Panc1 (cell line): ENCODE measurements at regions not wholly inside any gene's neighbourhood (a gene's known extent, or its start where the extent isn't known, plus 50 kb on each side); places are given as distances from the start of the nearest gene placed in this dataset.

Source experiments
- ATAC-seq: fragments of 200-7000 bp; cut with Tn5 transposase; 2 replicates; pipeline ENCODE4 v1.9.1; 2020; ENCODE audit warnings: mild to moderate bottlenecking, moderate library complexity
- BruUV-seq: library from RNA; stranded (reverse); fragments of 400-500 nt; replicated peaks from 2 replicates; lab custom pipeline; 2021; lab: Mats Ljungman, UMichigan
- CTCF ChIA-PET: fragments of 300-600 bp; sonication (Branson Sonifier 250); formaldehyde crosslinking; loops from one replicate; lab custom pipeline; 2022; ENCODE audit warnings: antibody characterized with exemption; lab: Charles Lee
- POLR2A ChIA-PET: fragments of 300-600 bp; sonication (Branson Sonifier 250); formaldehyde crosslinking; loops from one replicate; lab custom pipeline; 2022; ENCODE audit warnings: antibody characterized with exemption; lab: Charles Lee
- DNase-seq: peaks from one replicate; pipeline ENCODE4 v3.0.0-alpha.2; 2010; ENCODE audit warnings: low read depth, low spot score
- H3K27ac ChIP-seq: 2 replicates; pipeline ENCODE4 v1.5.1; 2011; ENCODE audit warnings: mild to moderate bottlenecking, low read length, inconsistent platforms
- H3K27me3 ChIP-seq: fragments of 200-500 bp; sonication (Bioruptor generic); 2 replicates; pipeline ENCODE4 v1.6.0; 2014; ENCODE audit warnings: low read length, inconsistent platforms; ENCODE audit not compliant: control insufficient read depth, insufficient read depth
- H3K36me3 ChIP-seq: fragments of 200-500 bp; sonication (Bioruptor generic); 2 replicates; pipeline ENCODE4 v1.5.1; 2014; ENCODE audit warnings: inconsistent platforms, mild to moderate bottlenecking, low read length, moderate library complexity; ENCODE audit not compliant: control insufficient read depth, insufficient read depth
- H3K4me1 ChIP-seq: 2 replicates; pipeline ENCODE4 v1.5.1; 2011; ENCODE audit warnings: inconsistent platforms, mild to moderate bottlenecking, low read length, moderate library complexity; ENCODE audit not compliant: control insufficient read depth, insufficient read depth
- H3K4me3 ChIP-seq, 2 experiments: 2 replicates each; pipeline ENCODE4 v1.5.1; 2011 to 2012; ENCODE audit warnings: low read depth in 2 of 2, low read length in 2 of 2, mild to moderate bottlenecking in 2 of 2, inconsistent platforms in 1 of 2, moderate library complexity in 1 of 2
- H3K9me3 ChIP-seq: fragments of 200-500 bp; sonication (Bioruptor generic); 2 replicates; pipeline ENCODE4 v1.5.1; 2014; ENCODE audit warnings: low read depth, mild to moderate bottlenecking, inconsistent platforms, low read length, moderate library complexity; ENCODE audit not compliant: control insufficient read depth, insufficient read depth
- POLR2AphosphoS5 ChIP-seq: IDR thresholded peaks from 2 replicates; pipeline ENCODE4 v1.6.1; 2012; ENCODE audit warnings: mild to moderate bottlenecking, low read depth, low read length, moderate library complexity
- REST ChIP-seq, 2 experiments: IDR thresholded peaks; 2 replicates each; pipeline ENCODE4 v1.6.1; 2011 to 2012; ENCODE audit warnings: low read depth in 2 of 2, control low read depth in 1 of 2, low read length in 1 of 2, mild to moderate bottlenecking in 1 of 2, moderate library complexity in 1 of 2; ENCODE audit not compliant: insufficient read depth in 1 of 2
- SIN3A ChIP-seq: IDR thresholded peaks from 2 replicates; pipeline ENCODE4 v1.6.1; 2012; ENCODE audit warnings: low read depth, mild to moderate bottlenecking, low read length, moderate library complexity, borderline replicate concordance; ENCODE audit not compliant: insufficient read depth
- TCF7L2 ChIP-seq: IDR thresholded peaks from 2 replicates; pipeline ENCODE4 v1.6.1; 2011; ENCODE audit warnings: mild to moderate bottlenecking, low read depth, low read length, inconsistent platforms
- in situ Hi-C: cut with HindIII; loops from 2 replicates; pipeline ENCODE4 v1.10.0; 2016; ENCODE audit warnings: low sequenced_read_pairs, low pct_unique_long_range_greater_than_20kb
- intact Hi-C: fragments of 100-400 bp; cut with micrococcal nuclease; formaldehyde crosslinking; loops from one replicate; pipeline ENCODE4 v1.10.0; 2022; ENCODE audit not compliant: unreplicated experiment
- TF ChIP-seq, protein P1 (sequence below): fragments of 450-650 bp; IDR thresholded peaks from 2 replicates; pipeline ENCODE4 v1.5.1; 2017; ENCODE audit warnings: mild to moderate bottlenecking

DNA sequence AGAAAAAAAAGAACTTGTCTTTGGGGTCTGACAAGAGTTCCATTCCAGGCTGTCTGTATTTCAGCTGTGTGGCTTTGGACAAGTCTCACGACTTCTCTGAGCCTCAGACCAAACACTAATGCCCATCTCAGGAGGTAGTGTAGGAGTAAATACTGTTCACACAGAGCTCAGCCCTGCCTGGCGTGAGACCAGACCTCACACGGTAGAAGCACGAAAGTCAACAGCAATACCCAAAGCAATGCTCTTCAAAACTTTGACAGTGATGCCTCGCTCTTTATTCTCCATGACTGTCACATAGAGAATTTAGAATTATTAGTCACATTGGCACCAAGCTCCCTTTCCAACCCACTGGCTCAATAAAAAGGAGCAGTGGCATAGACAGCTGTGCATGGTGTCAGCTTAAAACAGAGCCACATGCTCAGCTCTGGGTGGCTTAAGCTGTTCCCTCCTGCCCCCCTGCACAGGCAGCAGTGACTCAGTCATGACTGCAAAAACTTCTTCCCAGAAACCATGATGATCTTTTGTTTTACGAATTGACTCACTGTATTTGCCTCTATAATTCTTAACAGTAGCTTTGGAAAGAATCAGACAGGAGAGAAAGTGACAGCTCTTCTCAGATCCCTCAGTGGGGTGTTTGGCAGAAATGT, 74.0 kb upstream of the PHF21B start:
- no peaks in the 10 kb centered on the region for H3K27me3 ChIP-seq
- H3K4me1 ChIP-seq = peaks cover 6% of the 10 kb centered on the region
- DNase-seq = peak; percentile 57
- H3K4me3 ChIP-seq = no peak overlapping the region
- no TSS peak for BruUV-seq
- no peaks in the 10 kb centered on the region for H3K9me3 ChIP-seq
- no peak for TF ChIP-seq REST (IDR thresholded peaks at IDR 0.05; ENCODE audit: insufficient read depth in 1 of 2, low read depth in 2 of 2, low read length in 1 of 2)
- TF ChIP-seq SIN3A = no peak
- TF ChIP-seq POLR2AphosphoS5 = no peak
- TF ChIP-seq TCF7L2 = no peak
- TF ChIP-seq, protein P1, sequence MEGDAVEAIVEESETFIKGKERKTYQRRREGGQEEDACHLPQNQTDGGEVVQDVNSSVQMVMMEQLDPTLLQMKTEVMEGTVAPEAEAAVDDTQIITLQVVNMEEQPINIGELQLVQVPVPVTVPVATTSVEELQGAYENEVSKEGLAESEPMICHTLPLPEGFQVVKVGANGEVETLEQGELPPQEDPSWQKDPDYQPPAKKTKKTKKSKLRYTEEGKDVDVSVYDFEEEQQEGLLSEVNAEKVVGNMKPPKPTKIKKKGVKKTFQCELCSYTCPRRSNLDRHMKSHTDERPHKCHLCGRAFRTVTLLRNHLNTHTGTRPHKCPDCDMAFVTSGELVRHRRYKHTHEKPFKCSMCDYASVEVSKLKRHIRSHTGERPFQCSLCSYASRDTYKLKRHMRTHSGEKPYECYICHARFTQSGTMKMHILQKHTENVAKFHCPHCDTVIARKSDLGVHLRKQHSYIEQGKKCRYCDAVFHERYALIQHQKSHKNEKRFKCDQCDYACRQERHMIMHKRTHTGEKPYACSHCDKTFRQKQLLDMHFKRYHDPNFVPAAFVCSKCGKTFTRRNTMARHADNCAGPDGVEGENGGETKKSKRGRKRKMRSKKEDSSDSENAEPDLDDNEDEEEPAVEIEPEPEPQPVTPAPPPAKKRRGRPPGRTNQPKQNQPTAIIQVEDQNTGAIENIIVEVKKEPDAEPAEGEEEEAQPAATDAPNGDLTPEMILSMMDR = no peak
- intact Hi-C loops = loop anchor here (5.0 kb wide), 1 partner anchor 106 kb away; no protein-coding TSS in a partner anchor
- H3K27ac ChIP-seq = no peak overlapping the region
- no peaks in the 10 kb centered on the region for H3K36me3 ChIP-seq
- in situ Hi-C loops = no loop called here
- POLR2A ChIA-PET = no interaction called here
- ATAC-seq = peak; percentile 81
- CTCF ChIA-PET = no interaction called here

- no peaks in the 10 kb centered on the region for H3K9me3 ChIP-seq
- H3K27me3 ChIP-seq = no peaks in the 10 kb centered on the region
- CTCF ChIA-PET = no interaction called here
- H3K4me3 ChIP-seq = no peak overlapping the region
- H3K36me3 ChIP-seq = no peaks in the 10 kb centered on the region
- no peak for ATAC-seq
- H3K27ac ChIP-seq = no peak overlapping the region
- no peak for TF ChIP-seq TCF7L2
- TF ChIP-seq, protein P1 = no peak
- no peak for TF ChIP-seq POLR2AphosphoS5
- no peak for TF ChIP-seq SIN3A
- no peak for TF ChIP-seq REST (IDR thresholded peaks at IDR 0.05; ENCODE audit: insufficient read depth in 1 of 2, low read depth in 2 of 2, low read length in 1 of 2)
- BruUV-seq = no TSS peak
- DNase-seq = no peak
- POLR2A ChIA-PET = no interaction called here
- intact Hi-C loops = loop anchor here (5.0 kb wide), 1 partner anchor 107 kb away; no protein-coding TSS in a partner anchor
- in situ Hi-C loops = no loop called here
- H3K4me1 ChIP-seq = peaks cover 6% of the 10 kb centered on the region
Observed at GRCh38 chr22:45084400-45084920, 74.7 kb upstream of the PHF21B start.
